ENCODE measurements at regions not wholly inside any gene's neighbourhood (a gene's known extent, or its start where the extent isn't known, plus 50 kb on each side); places are given as distances from the start of the nearest gene placed in this dataset.
"Not testable (repeated sequence)": the region's sequence is repeated elsewhere in the genome, so short reads cannot be mapped to it uniquely, and the experiment has no call there.

- DNase-seq (ENCODE audit: low read depth in 4 of 4, low spot score in 2 of 4) = peak in 1 of 4 donors; percentile 7
These were observed 2153.6 kb upstream of the AGA start for GRCh38 chr4:179595671-179596410.

GRCh38 chr4:179596621-179597020, 2154.4 kb upstream of the AGA start:
- no peak for DNase-seq (ENCODE audit: low read depth in 4 of 4, low spot score in 2 of 4)

- no peak for DNase-seq (ENCODE audit: low read depth in 4 of 4, low spot score in 2 of 4)
These were observed 2155.1 kb upstream of the AGA start for GRCh38 chr4:179597301-179597700.

GRCh38 chr4:179601671-179602070, 2159.4 kb upstream of the AGA start:
- DNase-seq (ENCODE audit: low read depth in 4 of 4, low spot score in 2 of 4) = no peak

- DNase-seq (ENCODE audit: low read depth in 4 of 4, low spot score in 2 of 4) = no peak
These were observed 2163.0 kb upstream of the AGA start for GRCh38 chr4:179605196-179605595.

GRCh38 chr4:179607003-179607402, 2164.8 kb upstream of the AGA start:
- DNase-seq (ENCODE audit: low read depth in 4 of 4, low spot score in 2 of 4) = no peak

- no peak for DNase-seq (ENCODE audit: low read depth in 4 of 4, low spot score in 2 of 4)
These were observed 2173.5 kb upstream of the AGA start for GRCh38 chr4:179615704-179616103.

- no peak for DNase-seq (ENCODE audit: low read depth in 4 of 4, low spot score in 2 of 4)
These were observed 2176.7 kb upstream of the AGA start for GRCh38 chr4:179618966-179619365.

GRCh38 chr4:179624768-179625181, 2182.5 kb upstream of the AGA start:
- no peak for DNase-seq (ENCODE audit: low read depth in 4 of 4, low spot score in 2 of 4)

- no peak for DNase-seq (ENCODE audit: low read depth in 4 of 4, low spot score in 2 of 4)
These were observed 2183.2 kb upstream of the AGA start for GRCh38 chr4:179625406-179625805.

- no peak for DNase-seq (ENCODE audit: low read depth in 4 of 4, low spot score in 2 of 4)
These were observed 2184.4 kb upstream of the AGA start for GRCh38 chr4:179626687-179627086.

GRCh38 chr4:179631321-179631720, 2189.1 kb upstream of the AGA start:
- DNase-seq (ENCODE audit: low read depth in 4 of 4, low spot score in 2 of 4) = no peak

- no peak for DNase-seq (ENCODE audit: low read depth in 4 of 4, low spot score in 2 of 4)
These were observed 2192.6 kb upstream of the AGA start for GRCh38 chr4:179634862-179635261.

- DNase-seq (ENCODE audit: low read depth in 4 of 4, low spot score in 2 of 4) = no peak
These were observed 2220.3 kb upstream of the AGA start for GRCh38 chr4:179662522-179662921.

- DNase-seq (ENCODE audit: low read depth in 4 of 4, low spot score in 2 of 4) = no peak
These were observed 2221.6 kb upstream of the AGA start for GRCh38 chr4:179663641-179664429.

GRCh38 chr4:179664430-179665027, 2222.3 kb upstream of the AGA start:
- DNase-seq (ENCODE audit: low read depth in 4 of 4, low spot score in 2 of 4) = no peak

GRCh38 chr4:179666226-179666625, 2224.0 kb upstream of the AGA start:
- DNase-seq (ENCODE audit: low read depth in 4 of 4, low spot score in 2 of 4) = no peak

GRCh38 chr4:179671609-179672008, 2229.4 kb upstream of the AGA start:
- no peak for DNase-seq (ENCODE audit: low read depth in 4 of 4, low spot score in 2 of 4)

- no peak for DNase-seq (ENCODE audit: low read depth in 4 of 4, low spot score in 2 of 4)
These were observed 2236.0 kb upstream of the AGA start for GRCh38 chr4:179678093-179678814.

GRCh38 chr4:179683661-179684060, 2241.4 kb upstream of the AGA start:
- DNase-seq (ENCODE audit: low read depth in 4 of 4, low spot score in 2 of 4) = not testable (repeated sequence)

GRCh38 chr4:179692222-179692621, 2250.0 kb upstream of the AGA start:
- DNase-seq (ENCODE audit: low read depth in 4 of 4, low spot score in 2 of 4) = no peak
